ENCODE measurements at regions not wholly inside any gene's neighbourhood (a gene's known extent, or its start where the extent isn't known, plus 50 kb on each side); places are given as distances from the start of the nearest gene placed in this dataset.

- H3K4me1 Mint-ChIP-seq (ENCODE audit: low read depth), result no peaks in the 10 kb centered on the region
- H3K27me3 Mint-ChIP-seq (ENCODE audit: low read depth), result peaks cover 31% of the 10 kb centered on the region
- no peak for DNase-seq
- no peak overlapping the region for H3K4me3 Mint-ChIP-seq
- ATAC-seq, result no peak
- peaks cover 10% of the 10 kb centered on the region for H3K9me3 Mint-ChIP-seq
- no peaks in the 10 kb centered on the region for H3K36me3 Mint-ChIP-seq (ENCODE audit: insufficient read depth)
Measured at GRCh38 chr1:29777522-29777921, 541.2 kb downstream of the PTPRU start.

- peaks cover 22% of the 10 kb centered on the region for H3K27me3 Mint-ChIP-seq (ENCODE audit: low read depth)
- no peak overlapping the region for H3K4me3 Mint-ChIP-seq
- H3K4me1 Mint-ChIP-seq (ENCODE audit: low read depth), result no peaks in the 10 kb centered on the region
- DNase-seq, result no peak
- peaks cover 10% of the 10 kb centered on the region for H3K9me3 Mint-ChIP-seq
- ATAC-seq, result no peak
- no peaks in the 10 kb centered on the region for H3K36me3 Mint-ChIP-seq (ENCODE audit: insufficient read depth)
Measured at GRCh38 chr1:29774355-29774754, 538.0 kb downstream of the PTPRU start.

GRCh38 chr1:29772584-29773100, 536.3 kb downstream of the PTPRU start:
- H3K4me3 Mint-ChIP-seq, result no peak overlapping the region

GRCh38 chr1:29767769-29768425, 531.6 kb downstream of the PTPRU start:
- no peaks in the 10 kb centered on the region for H3K36me3 Mint-ChIP-seq (ENCODE audit: insufficient read depth)
- H3K4me1 Mint-ChIP-seq (ENCODE audit: low read depth), result no peaks in the 10 kb centered on the region
- DNase-seq (no peak), ATAC-seq (no peak)
- H3K4me3 Mint-ChIP-seq, result no peak overlapping the region
- H3K27me3 Mint-ChIP-seq (ENCODE audit: low read depth), result peaks cover 7% of the 10 kb centered on the region
- peaks cover 3% of the 10 kb centered on the region for H3K9me3 Mint-ChIP-seq

More at GRCh38 chr1:29772584-29773100, 536.3 kb downstream of the PTPRU start:
- DNase-seq (no peak), ATAC-seq (no peak)
- H3K9me3 Mint-ChIP-seq, result peaks cover 10% of the 10 kb centered on the region
- H3K27me3 Mint-ChIP-seq (ENCODE audit: low read depth), result peaks cover 11% of the 10 kb centered on the region
- no peaks in the 10 kb centered on the region for H3K36me3 Mint-ChIP-seq (ENCODE audit: insufficient read depth)
- no peaks in the 10 kb centered on the region for H3K4me1 Mint-ChIP-seq (ENCODE audit: low read depth)

GRCh38 chr1:29767088-29767685, 530.9 kb downstream of the PTPRU start:
- Mint-ChIP-seq H3K27me3 (ENCODE audit: low read depth) (peaks cover 7% of the 10 kb centered on the region), H3K4me3 (no peak overlapping the region), H3K9me3 (peaks cover 3% of the 10 kb centered on the region)

GRCh38 chr1:29762635-29763034, 526.3 kb downstream of the PTPRU start:
- no peaks in the 10 kb centered on the region for H3K36me3 Mint-ChIP-seq (ENCODE audit: insufficient read depth)
- no peak for DNase-seq
- H3K4me3 Mint-ChIP-seq, result no peak overlapping the region
- H3K4me1 Mint-ChIP-seq (ENCODE audit: low read depth), result no peaks in the 10 kb centered on the region
- ATAC-seq, result no peak
- peaks cover 3% of the 10 kb centered on the region for H3K9me3 Mint-ChIP-seq
- peaks cover 15% of the 10 kb centered on the region for H3K27me3 Mint-ChIP-seq (ENCODE audit: low read depth)

More at GRCh38 chr1:29767088-29767685, 530.9 kb downstream of the PTPRU start:
- DNase-seq (no peak), ATAC-seq (no peak)
- no peaks in the 10 kb centered on the region for H3K36me3 Mint-ChIP-seq (ENCODE audit: insufficient read depth)
- H3K4me1 Mint-ChIP-seq (ENCODE audit: low read depth), result no peaks in the 10 kb centered on the region

GRCh38 chr1:29761159-29761928, 525.0 kb downstream of the PTPRU start:
- no peak for ATAC-seq
- Mint-ChIP-seq H3K27me3 (ENCODE audit: low read depth) (peaks cover 16% of the 10 kb centered on the region), H3K4me3 (no peak overlapping the region), H3K9me3 (peaks cover 3% of the 10 kb centered on the region), H3K4me1 (ENCODE audit: low read depth) (no peaks in the 10 kb centered on the region), H3K36me3 (ENCODE audit: insufficient read depth) (no peaks in the 10 kb centered on the region)
- DNase-seq, result no peak

- Mint-ChIP-seq H3K36me3 (ENCODE audit: insufficient read depth) (no peaks in the 10 kb centered on the region), H3K4me1 (ENCODE audit: low read depth) (no peaks in the 10 kb centered on the region), H3K9me3 (peaks cover 3% of the 10 kb centered on the region), H3K27me3 (ENCODE audit: low read depth) (peaks cover 16% of the 10 kb centered on the region), H3K4me3 (no peak overlapping the region)
- ATAC-seq, result no peak
- DNase-seq, result no peak
Measured at GRCh38 chr1:29760067-29760564, 523.8 kb downstream of the PTPRU start.

- H3K27me3 Mint-ChIP-seq (ENCODE audit: low read depth), result peaks cover 15% of the 10 kb centered on the region
- no peaks in the 10 kb centered on the region for H3K4me1 Mint-ChIP-seq (ENCODE audit: low read depth)
- DNase-seq (no peak), ATAC-seq (no peak)
- no peak overlapping the region for H3K4me3 Mint-ChIP-seq
- H3K9me3 Mint-ChIP-seq, result peaks cover 3% of the 10 kb centered on the region
- no peaks in the 10 kb centered on the region for H3K36me3 Mint-ChIP-seq (ENCODE audit: insufficient read depth)
Measured at GRCh38 chr1:29758781-29759499, 522.6 kb downstream of the PTPRU start.

- no peak overlapping the region for H3K4me3 Mint-ChIP-seq
- peaks cover 14% of the 10 kb centered on the region for H3K27me3 Mint-ChIP-seq (ENCODE audit: low read depth)
- no peak for ATAC-seq
Measured at GRCh38 chr1:29757866-29758780, 521.8 kb downstream of the PTPRU start.

GRCh38 chr1:29756901-29757725, 520.8 kb downstream of the PTPRU start:
- Mint-ChIP-seq H3K27me3 (ENCODE audit: low read depth) (peaks cover 15% of the 10 kb centered on the region), H3K36me3 (ENCODE audit: insufficient read depth) (no peaks in the 10 kb centered on the region), H3K4me3 (no peak overlapping the region), H3K4me1 (ENCODE audit: low read depth) (no peaks in the 10 kb centered on the region), H3K9me3 (no peaks in the 10 kb centered on the region)
- no peak for DNase-seq
- ATAC-seq, result no peak

More at GRCh38 chr1:29757866-29758780, 521.8 kb downstream of the PTPRU start:
- H3K4me1 Mint-ChIP-seq (ENCODE audit: low read depth), result no peaks in the 10 kb centered on the region
- no peak for DNase-seq
- peaks cover under 1% of the 10 kb centered on the region for H3K9me3 Mint-ChIP-seq
- no peaks in the 10 kb centered on the region for H3K36me3 Mint-ChIP-seq (ENCODE audit: insufficient read depth)

GRCh38 chr1:29756498-29756897, 520.2 kb downstream of the PTPRU start:
- no peaks in the 10 kb centered on the region for H3K4me1 Mint-ChIP-seq (ENCODE audit: low read depth)
- H3K9me3 Mint-ChIP-seq, result no peaks in the 10 kb centered on the region
- H3K36me3 Mint-ChIP-seq (ENCODE audit: insufficient read depth), result no peaks in the 10 kb centered on the region
- peaks cover 15% of the 10 kb centered on the region for H3K27me3 Mint-ChIP-seq (ENCODE audit: low read depth)
- no peak for DNase-seq
- H3K4me3 Mint-ChIP-seq, result no peak overlapping the region
- ATAC-seq, result no peak

All from activated T-cell treated with anti-CD3 and anti-CD28 coated beads, Interleukin-2, amount 50 U/mL, for 4 hours (primary cell).